ENCODE measurements at regions not wholly inside any gene's neighbourhood (a gene's known extent, or its start where the extent isn't known, plus 50 kb on each side); places are given as distances from the start of the nearest gene placed in this dataset.
A peak's percentile ranks its signal among the peaks of the same experiment; 100 is the strongest.

- DNase-seq (ENCODE audit: low read depth): peak; percentile 54
- H3K4me3 ChIP-seq (replicated peaks; ENCODE audit: low read depth, low read length): no peak overlapping the region
- TF ChIP-seq CTCF (IDR thresholded peaks at IDR 0.05; ENCODE audit: low read length, missing control alignments): no peak
These were observed 192.8 kb downstream of the LRIG3 start for GRCh38 chr12:58727521-58727920.

GRCh38 chr12:58728397-58728796, 191.9 kb downstream of the LRIG3 start:
- TF ChIP-seq CTCF (IDR thresholded peaks at IDR 0.05; ENCODE audit: low read length, missing control alignments): no peak
- H3K4me3 ChIP-seq (replicated peaks; ENCODE audit: low read depth, low read length): no peak overlapping the region
- DNase-seq (ENCODE audit: low read depth): no peak

- H3K4me3 ChIP-seq (replicated peaks; ENCODE audit: low read depth, low read length): no peak overlapping the region
- no peak for DNase-seq (ENCODE audit: low read depth)
- TF ChIP-seq CTCF (IDR thresholded peaks at IDR 0.05; ENCODE audit: low read length, missing control alignments): no peak
These were observed 189.2 kb downstream of the LRIG3 start for GRCh38 chr12:58731096-58731495.

GRCh38 chr12:58732894-58733293, 187.4 kb downstream of the LRIG3 start:
- TF ChIP-seq CTCF (IDR thresholded peaks at IDR 0.05; ENCODE audit: low read length, missing control alignments): no peak
- H3K4me3 ChIP-seq (replicated peaks; ENCODE audit: low read depth, low read length): no peak overlapping the region
- peak; percentile 54 for DNase-seq (ENCODE audit: low read depth)

GRCh38 chr12:58741226-58741625, 179.1 kb downstream of the LRIG3 start:
- no peak for DNase-seq (ENCODE audit: low read depth)
- no peak for TF ChIP-seq CTCF (IDR thresholded peaks at IDR 0.05; ENCODE audit: low read length, missing control alignments)
- H3K4me3 ChIP-seq (replicated peaks; ENCODE audit: low read depth, low read length): no peak overlapping the region

GRCh38 chr12:58745348-58746125, 174.8 kb downstream of the LRIG3 start:
- TF ChIP-seq CTCF (IDR thresholded peaks at IDR 0.05; ENCODE audit: low read length, missing control alignments): no peak
- H3K4me3 ChIP-seq (replicated peaks; ENCODE audit: low read depth, low read length): no peak overlapping the region
- DNase-seq (ENCODE audit: low read depth): no peak

GRCh38 chr12:58747533-58747932, 172.8 kb downstream of the LRIG3 start:
- H3K4me3 ChIP-seq (replicated peaks; ENCODE audit: low read depth, low read length): no peak overlapping the region
- TF ChIP-seq CTCF (IDR thresholded peaks at IDR 0.05; ENCODE audit: low read length, missing control alignments): no peak
- DNase-seq (ENCODE audit: low read depth): no peak

Data from fibroblast of pulmonary artery (primary cell).